Astrocyte (in vitro differentiated cells and primary cell): ENCODE measurements at regions not wholly inside any gene's neighbourhood (a gene's known extent, or its start where the extent isn't known, plus 50 kb on each side); places are given as distances from the start of the nearest gene placed in this dataset.
A peak's percentile ranks its signal among the peaks of the same experiment; 100 is the strongest.
"Not testable (repeated sequence)": the region's sequence is repeated elsewhere in the genome, so short reads cannot be mapped to it uniquely, and the experiment has no call there.

Source experiments
- DNase-seq: peaks from one replicate; pipeline ENCODE4 v3.0.0-alpha.2; 2010; ENCODE audit warnings: low read depth
- FAIRE-seq: peaks from 2 replicates; lab custom pipeline; 2011; peaks lifted over from hg19 to GRCh38; lab: Jason Lieb, UNC
- H2AFZ ChIP-seq: 2 replicates; pipeline ENCODE4 v1.6.0; 2012; ENCODE audit warnings: low read depth, low read length, inconsistent platforms
- H3K27ac ChIP-seq: 2 replicates; pipeline ENCODE4 v1.5.1; 2011; ENCODE audit warnings: low read depth, low read length, inconsistent platforms
- H3K27me3 ChIP-seq: 2 replicates; pipeline ENCODE4 v1.6.0; 2011; ENCODE audit warnings: low read length, inconsistent platforms; ENCODE audit not compliant: insufficient read depth
- H3K36me3 ChIP-seq: 2 replicates; pipeline ENCODE4 v1.5.1; 2011; ENCODE audit warnings: low read length, inconsistent platforms; ENCODE audit not compliant: insufficient read depth
- H3K4me1 ChIP-seq: 2 replicates; pipeline ENCODE4 v1.5.1; 2011; ENCODE audit warnings: low read length, inconsistent platforms; ENCODE audit not compliant: insufficient read depth
- H3K4me2 ChIP-seq: 2 replicates; pipeline ENCODE4 v1.6.0; 2012; ENCODE audit warnings: low read length, inconsistent platforms
- H3K4me3 ChIP-seq: 2 replicates; pipeline ENCODE4 v1.5.1; 2011; ENCODE audit warnings: low read depth, mild to moderate bottlenecking, low read length, inconsistent platforms; ENCODE audit not compliant: insufficient read depth
- H3K79me2 ChIP-seq: 2 replicates; pipeline ENCODE4 v1.6.0; 2012; ENCODE audit warnings: mild to moderate bottlenecking, low read length, inconsistent platforms; ENCODE audit not compliant: insufficient read depth
- H3K9ac ChIP-seq: 2 replicates; pipeline ENCODE4 v1.6.0; 2012; ENCODE audit warnings: mild to moderate bottlenecking, low read length, inconsistent platforms
- H3K9me3 ChIP-seq: 2 replicates; pipeline ENCODE4 v1.5.1; 2012; ENCODE audit warnings: low read depth, mild to moderate bottlenecking, low read length, inconsistent platforms; ENCODE audit not compliant: insufficient read depth
- H4K20me1 ChIP-seq: 2 replicates; pipeline ENCODE4 v1.6.0; 2012; ENCODE audit warnings: low read length, inconsistent platforms; ENCODE audit not compliant: insufficient read depth
- H3K27ac Mint-ChIP-seq: one replicate; pipeline ENCODE4 v1.8.0; 2021; ENCODE audit warnings: mild to moderate bottlenecking, mixed read lengths; ENCODE audit not compliant: unreplicated experiment
- H3K27me3 Mint-ChIP-seq: one replicate; pipeline ENCODE4 v1.8.0; 2021; ENCODE audit warnings: low read depth, mixed read lengths; ENCODE audit not compliant: unreplicated experiment
- H3K36me3 Mint-ChIP-seq: one replicate; pipeline ENCODE4 v1.8.0; 2021; ENCODE audit warnings: low read depth, mixed read lengths; ENCODE audit not compliant: unreplicated experiment
- H3K4me1 Mint-ChIP-seq: one replicate; pipeline ENCODE4 v1.8.0; 2021; ENCODE audit warnings: low read depth, mixed read lengths; ENCODE audit not compliant: unreplicated experiment
- H3K4me3 Mint-ChIP-seq: one replicate; pipeline ENCODE4 v1.8.0; 2021; ENCODE audit warnings: mild to moderate bottlenecking, moderate library complexity, mixed read lengths; ENCODE audit not compliant: unreplicated experiment
- H3K9me3 Mint-ChIP-seq: one replicate; pipeline ENCODE4 v1.8.0; 2021; ENCODE audit warnings: mild to moderate bottlenecking, mixed read lengths; ENCODE audit not compliant: unreplicated experiment
- CTCF ChIP-seq: IDR thresholded peaks from 2 replicates; pipeline ENCODE4 v1.5.1; 2011; ENCODE audit warnings: low read depth, mild to moderate bottlenecking, inconsistent platforms, low read length, moderate library complexity; ENCODE audit not compliant: insufficient read depth
- EZH2 ChIP-seq: IDR thresholded peaks from 2 replicates; pipeline ENCODE4 v1.6.1; 2012; ENCODE audit warnings: mild to moderate bottlenecking, low read length, inconsistent platforms; ENCODE audit not compliant: insufficient read depth

- no peaks in the 10 kb centered on the region for H3K79me2 ChIP-seq
- H3K4me1 ChIP-seq: peaks cover 5% of the 10 kb centered on the region
- H3K27me3 ChIP-seq: no peaks in the 10 kb centered on the region
- Mint-ChIP-seq H3K36me3 (peaks cover 4% of the 10 kb centered on the region), H3K9me3 (peaks cover 2% of the 10 kb centered on the region), H3K27me3 (no peaks in the 10 kb centered on the region), H3K27ac (no peak overlapping the region), H3K4me1 (peaks cover 42% of the 10 kb centered on the region), H3K4me3 (no peak overlapping the region)
- no peak overlapping the region for H3K27ac ChIP-seq
- no peak overlapping the region for H3K4me3 ChIP-seq
- FAIRE-seq (no peak), DNase-seq (no peak)
- H4K20me1 ChIP-seq: no peaks in the 10 kb centered on the region
- H2AFZ ChIP-seq: no peak overlapping the region
- H3K36me3 ChIP-seq: no peaks in the 10 kb centered on the region
- no peak for TF ChIP-seq CTCF
- no peak for TF ChIP-seq EZH2
- H3K9ac ChIP-seq: no peak overlapping the region
- no peak overlapping the region for H3K4me2 ChIP-seq
- H3K9me3 ChIP-seq: no peaks in the 10 kb centered on the region
Measured at GRCh38 chr12:75648856-75649255, 137.4 kb upstream of the KRR1 start.

GRCh38 chr12:75646329-75647210, 135.2 kb upstream of the KRR1 start:
- Histone ChIP-seq H3K4me2 (no peak overlapping the region), H3K9ac (no peak overlapping the region), H4K20me1 (no peaks in the 10 kb centered on the region), H3K4me3 (no peak overlapping the region), H3K79me2 (no peaks in the 10 kb centered on the region), H3K27ac (no peak overlapping the region), H2AFZ (no peak overlapping the region), H3K4me1 (peaks cover 16% of the 10 kb centered on the region), H3K36me3 (no peaks in the 10 kb centered on the region), H3K27me3 (no peaks in the 10 kb centered on the region), H3K9me3 (no peaks in the 10 kb centered on the region)
- H3K4me3 Mint-ChIP-seq: no peak overlapping the region
- no peaks in the 10 kb centered on the region for H3K9me3 Mint-ChIP-seq
- peaks cover 1% of the 10 kb centered on the region for H3K36me3 Mint-ChIP-seq
- H3K27me3 Mint-ChIP-seq: no peaks in the 10 kb centered on the region
- peak overlapping the region; percentile 83 for H3K27ac Mint-ChIP-seq
- TF ChIP-seq EZH2 (no peak), CTCF (no peak)
- H3K4me1 Mint-ChIP-seq: peaks cover 48% of the 10 kb centered on the region
- DNase-seq (no peak), FAIRE-seq (peak; percentile 63)

GRCh38 chr12:75644472-75645072, 133.2 kb upstream of the KRR1 start:
- Mint-ChIP-seq H3K4me1 (peaks cover 50% of the 10 kb centered on the region), H3K36me3 (peaks cover 1% of the 10 kb centered on the region), H3K27ac (peak overlapping the region; percentile 77), H3K27me3 (no peaks in the 10 kb centered on the region), H3K9me3 (no peaks in the 10 kb centered on the region), H3K4me3 (no peak overlapping the region)
- H3K4me2 ChIP-seq: no peak overlapping the region
- H3K36me3 ChIP-seq: no peaks in the 10 kb centered on the region
- no peaks in the 10 kb centered on the region for H3K27me3 ChIP-seq
- TF ChIP-seq CTCF (no peak), EZH2 (no peak)
- no peaks in the 10 kb centered on the region for H4K20me1 ChIP-seq
- DNase-seq (no peak), FAIRE-seq (no peak)
- no peak overlapping the region for H3K9ac ChIP-seq
- H2AFZ ChIP-seq: no peak overlapping the region
- H3K4me3 ChIP-seq: no peak overlapping the region
- H3K4me1 ChIP-seq: peaks cover 21% of the 10 kb centered on the region
- no peak overlapping the region for H3K27ac ChIP-seq
- no peaks in the 10 kb centered on the region for H3K9me3 ChIP-seq
- H3K79me2 ChIP-seq: no peaks in the 10 kb centered on the region

- H3K4me3 ChIP-seq, H2AFZ ChIP-seq: not testable (repeated sequence)
Measured at GRCh38 chr12:75643119-75643518, 131.7 kb upstream of the KRR1 start.

More at GRCh38 chr12:75643119-75643518, 131.7 kb upstream of the KRR1 start:
- H3K4me1 ChIP-seq: peaks cover 21% of the 10 kb centered on the region
- H3K4me1 Mint-ChIP-seq: peaks cover 53% of the 10 kb centered on the region
- FAIRE-seq, H3K36me3 Mint-ChIP-seq, H3K27ac Mint-ChIP-seq, H3K79me2 ChIP-seq, H3K9me3 ChIP-seq, H4K20me1 ChIP-seq, H3K27me3 ChIP-seq, H3K9ac ChIP-seq, DNase-seq, H3K4me3 Mint-ChIP-seq, H3K9me3 Mint-ChIP-seq, H3K27ac ChIP-seq, H3K36me3 ChIP-seq, H3K27me3 Mint-ChIP-seq, H3K4me2 ChIP-seq: not testable (repeated sequence)
